ENCODE measurements at regions not wholly inside any gene's neighbourhood (a gene's known extent, or its start where the extent isn't known, plus 50 kb on each side); places are given as distances from the start of the nearest gene placed in this dataset.
"Not testable (repeated sequence)": the region's sequence is repeated elsewhere in the genome, so short reads cannot be mapped to it uniquely, and the experiment has no call there.

DNA sequence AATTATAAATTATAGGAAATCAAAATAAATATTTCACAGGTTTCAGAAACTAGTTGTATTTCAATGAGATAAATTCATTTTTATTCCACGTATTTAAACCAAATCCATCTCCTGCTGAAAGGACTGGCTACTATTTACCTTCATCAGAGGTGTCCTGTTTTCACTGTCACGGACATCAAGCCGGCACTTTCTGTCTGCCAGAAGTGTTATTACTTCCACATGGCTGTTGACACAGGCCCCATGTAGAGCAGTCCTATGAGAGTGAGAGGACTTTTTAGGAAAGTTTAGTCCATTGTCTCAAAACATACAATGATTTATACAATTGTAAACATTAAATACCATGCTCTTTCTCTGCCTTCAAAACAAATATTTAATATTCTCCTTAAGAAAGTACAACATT is 100.4 kb upstream of the ACBD5 start:
- DNase-seq = no peak

DNA sequence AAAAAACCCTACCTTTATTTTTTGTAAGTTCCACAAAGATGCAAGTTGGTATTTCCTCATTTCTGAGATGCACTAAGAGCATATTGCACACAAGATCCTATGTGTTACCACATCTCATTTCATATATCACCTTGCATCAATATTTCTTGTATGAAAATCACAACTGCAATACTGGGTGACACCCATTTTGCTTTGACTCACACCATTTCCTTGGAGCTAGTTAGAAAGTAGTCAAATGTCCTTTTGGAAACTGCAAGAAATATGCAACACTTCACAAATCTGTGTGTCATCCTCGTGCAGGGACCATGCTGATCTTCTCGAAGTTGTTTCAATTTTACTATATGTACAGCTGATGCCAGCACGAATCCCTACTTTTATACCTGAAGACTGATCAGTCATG is 94.6 kb upstream of the ACBD5 start:
- DNase-seq = not testable (repeated sequence)

- DNase-seq = no peak
Observed at GRCh38 chr10:27330074-27330473, 89.5 kb upstream of the ACBD5 start.

GRCh38 chr10:27328946-27329345 is 88.3 kb upstream of the ACBD5 start:
- no peak for DNase-seq

GRCh38 chr10:27326748-27327147 is 86.2 kb upstream of the ACBD5 start:
- not testable (repeated sequence) for DNase-seq

DNA sequence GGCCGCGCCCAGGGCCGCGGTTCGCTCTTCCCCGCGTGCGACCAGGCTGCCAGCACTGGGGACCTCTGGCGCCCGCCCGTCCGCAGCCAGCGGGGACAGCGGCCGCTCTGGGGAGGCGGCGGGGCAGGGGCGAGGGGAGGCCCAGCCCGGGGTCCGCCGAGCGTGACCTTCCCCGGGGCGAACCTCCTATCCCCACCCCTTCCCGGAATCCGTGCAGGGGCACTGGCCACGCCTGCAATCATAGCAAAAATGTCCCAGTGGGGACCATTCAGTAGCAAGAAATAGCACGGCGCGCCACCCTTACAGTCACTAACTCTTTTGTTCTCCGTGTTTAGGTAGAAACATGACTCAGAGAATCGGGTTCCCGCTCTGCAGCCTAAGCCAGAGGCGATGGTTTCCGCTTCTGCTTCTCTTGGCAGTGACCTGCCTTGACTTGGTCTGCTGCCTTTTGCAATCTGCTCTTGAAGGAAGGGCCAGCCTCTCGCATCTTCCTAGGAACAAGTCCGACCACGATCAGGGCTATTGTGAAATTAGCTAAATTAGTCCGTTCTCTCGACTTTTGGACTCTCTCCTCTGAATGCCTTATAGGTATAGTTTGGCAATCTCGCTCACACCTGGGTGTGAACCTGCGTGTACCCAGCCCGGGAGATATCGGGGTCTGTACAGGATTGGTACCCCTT is 79.3 kb upstream of the ACBD5 start:
- no peak for DNase-seq

GRCh38 chr10:27319139-27319538 is 78.5 kb upstream of the ACBD5 start:
- not testable (repeated sequence) for DNase-seq

- DNase-seq = not testable (repeated sequence)
Observed at GRCh38 chr10:27315082-27315481, 74.5 kb upstream of the ACBD5 start.

GRCh38 chr10:27313586-27313985 is 73.0 kb upstream of the ACBD5 start:
- not testable (repeated sequence) for DNase-seq

- no peak for DNase-seq
Observed at GRCh38 chr10:27312854-27313253, 72.3 kb upstream of the ACBD5 start.

DNA sequence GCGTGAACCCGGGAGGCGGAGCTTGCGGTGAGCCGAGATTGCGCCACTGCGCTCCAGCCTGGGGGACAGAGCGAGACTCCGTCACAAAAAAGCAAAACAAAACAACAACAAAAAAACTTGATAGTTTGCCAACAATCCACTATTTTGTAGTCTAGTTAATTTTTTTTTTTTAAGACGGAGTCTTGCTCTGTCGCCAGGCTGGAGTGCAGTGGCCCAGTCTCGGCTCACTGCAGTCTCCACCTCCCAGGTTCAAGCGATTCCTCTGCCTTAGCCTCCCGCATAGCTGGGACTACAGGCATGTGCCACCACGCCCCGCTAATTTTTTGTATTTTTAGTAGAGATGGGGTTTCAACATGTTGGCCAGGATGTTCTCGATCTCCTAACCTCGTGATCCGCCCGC is 71.2 kb upstream of the ACBD5 start:
- not testable (repeated sequence) for DNase-seq

DNA sequence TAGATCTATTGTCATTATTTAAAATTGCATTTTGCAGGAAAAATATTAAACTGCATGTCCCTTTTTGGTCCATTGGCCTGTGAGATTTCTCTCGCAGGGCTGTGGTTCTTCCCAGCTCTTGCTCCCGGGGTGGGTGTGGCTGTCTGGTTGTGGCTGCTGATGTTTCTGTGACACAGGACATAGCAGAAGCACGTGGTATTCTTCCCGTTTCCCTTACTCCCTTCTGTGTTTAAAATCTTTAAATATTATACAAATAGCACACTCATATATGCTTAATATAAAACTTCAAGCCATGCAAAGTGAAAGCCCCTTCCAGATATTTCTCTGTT is 57.9 kb upstream of the ACBD5 start:
- not testable (repeated sequence) for DNase-seq

- DNase-seq = no peak
Observed at GRCh38 chr10:27297844-27298521, 57.4 kb upstream of the ACBD5 start.

- DNase-seq = not testable (repeated sequence)
Observed at GRCh38 chr10:27296285-27296684, 55.7 kb upstream of the ACBD5 start.

DNA sequence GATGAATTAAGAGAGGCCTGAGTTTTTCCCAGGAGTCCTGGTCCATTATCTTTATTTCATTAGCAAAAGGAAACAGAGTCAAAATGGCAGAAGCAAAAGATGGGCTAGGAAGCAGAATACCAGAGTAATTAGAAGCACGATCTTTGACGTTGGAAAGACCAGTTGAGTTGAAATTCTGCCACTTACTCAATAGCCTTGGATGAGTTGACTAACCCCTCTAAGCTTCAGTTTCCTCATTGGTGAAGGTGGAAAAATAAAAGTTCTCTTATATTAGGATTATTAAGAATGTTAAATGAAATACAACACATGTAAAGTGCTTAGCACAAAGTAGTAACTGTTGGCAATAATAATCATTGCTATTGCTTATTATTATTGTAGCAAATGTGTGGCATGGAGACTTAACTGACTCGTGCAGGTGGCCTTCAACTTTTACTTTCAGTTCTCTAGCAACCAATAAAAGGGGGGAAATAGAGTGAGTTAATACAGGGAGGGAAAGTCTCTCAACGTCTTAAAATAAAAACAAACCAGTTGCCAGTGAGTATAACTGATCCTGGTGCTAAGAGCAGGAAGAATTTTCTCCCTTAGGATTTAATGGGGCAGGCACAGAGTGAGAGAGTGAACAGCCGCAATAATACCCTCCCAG is 50.8 kb upstream of the ACBD5 start:
- not testable (repeated sequence) for DNase-seq
